Psoas muscle (tissue), 7 donors: ENCODE measurements at regions not wholly inside any gene's neighbourhood (a gene's known extent, or its start where the extent isn't known, plus 50 kb on each side); places are given as distances from the start of the nearest gene placed in this dataset.

Experiments
- ATAC-seq, 4 donors: fragments of 200-7000 bp; cut with Tn5 transposase; one replicate each; pipeline ENCODE4 v1.9.1; 2020; ENCODE audit warnings: moderate library complexity in 3 of 4, mild to moderate bottlenecking in 2 of 4
- DNase-seq, 2 donors: peaks; one replicate each; pipeline ENCODE4 v3.0.0-alpha.2; 2020
- H3K27ac ChIP-seq: fragments of 200-600 bp; one replicate; pipeline ENCODE4 v1.8.0; 2022
- H3K27me3 ChIP-seq, 3 donors: fragments of 200-600 bp in 1 of 3; one replicate each; pipeline versions ENCODE4 v1.6.1 to v1.8.0; 2013 to 2022; ENCODE audit warnings: low read length in 2 of 3, mild to moderate bottlenecking in 2 of 3, moderate library complexity in 1 of 3; ENCODE audit not compliant: insufficient read depth in 3 of 3
- H3K36me3 ChIP-seq, 2 donors: fragments of 200-600 bp in 1 of 2; one replicate each; pipeline versions ENCODE4 v1.6.1 to v1.8.0; 2013 to 2022; ENCODE audit warnings: low read depth in 1 of 2, mild to moderate bottlenecking in 1 of 2, moderate library complexity in 1 of 2; ENCODE audit not compliant: insufficient read depth in 1 of 2
- H3K4me1 ChIP-seq: fragments of 200-600 bp; one replicate; pipeline ENCODE4 v1.8.0; 2022
- H3K4me3 ChIP-seq: fragments of 200-600 bp; one replicate; pipeline ENCODE4 v1.8.0; 2022; ENCODE audit warnings: mild to moderate bottlenecking
- H3K9me3 ChIP-seq: fragments of 200-600 bp; one replicate; pipeline ENCODE4 v1.8.0; 2022
- WGBS, 3 donors: extraction: QIAGEN DNeasy Blood & Tissue Kit; methylation state at CpG; one replicate each; pipeline versions ENCODE4 v1.1.6 to v1.1.7; 2013; 5-methylcytosine and 5-hydroxymethylcytosine counted together
- intact Hi-C, 2 donors: fragments of 100-400 bp; cut with DNase I; formaldehyde crosslinking; loops; one replicate each; pipeline versions ENCODE4 v1.11.0 to v1.14.2; 2022
- TF ChIP-seq, protein P1 (sequence below): fragments of 200-600 bp; IDR thresholded peaks from one replicate; pipeline ENCODE4 v1.8.0; 2022; ENCODE audit warnings: antibody characterized with exemption
- donor health status: healthy with polysubstance abuse.
- donor health status: DM: no; HTN: no; CAD: no; lungs with moderate emphysema.
- donor health status: Bipolar disorder and iron deficiency.
- donor health status: healthy.
- donor health status: DM: yes; HTN: yes; CAD: no.
- donor health status: DM: no; HTN: no; CAD: no.
- donor health status: DM: yes; HTN: yes; CAD: no.

DNA sequence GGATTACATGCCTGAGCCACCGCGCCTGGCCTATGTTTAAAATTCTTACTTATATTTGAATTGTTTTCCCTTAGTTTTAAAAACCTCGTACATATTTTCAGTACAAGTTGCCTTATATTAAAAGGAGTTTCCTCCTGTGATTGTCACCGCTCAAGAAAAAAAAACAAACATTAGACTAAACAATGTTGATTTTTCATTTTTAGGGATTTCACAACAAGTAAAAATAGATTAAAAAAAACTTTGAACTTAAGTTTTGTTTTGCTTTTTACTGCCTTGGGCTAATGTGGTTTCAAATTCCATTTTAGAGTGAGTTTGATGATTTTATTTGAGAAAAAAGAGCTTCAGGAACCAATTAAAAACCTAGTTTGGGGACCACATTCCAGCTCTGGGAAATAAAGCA is 1196.6 kb upstream of the CDH18 start:
- Histone ChIP-seq H3K9me3 (no peaks in the 10 kb centered on the region), H3K4me1 (no peaks in the 10 kb centered on the region), H3K36me3 (no peaks in the 10 kb centered on the region), H3K4me3 (no peak overlapping the region), H3K27ac (no peak overlapping the region), H3K27me3 (no peaks in the 10 kb centered on the region)
- ATAC-seq, result no peak
- TF ChIP-seq, protein P1, sequence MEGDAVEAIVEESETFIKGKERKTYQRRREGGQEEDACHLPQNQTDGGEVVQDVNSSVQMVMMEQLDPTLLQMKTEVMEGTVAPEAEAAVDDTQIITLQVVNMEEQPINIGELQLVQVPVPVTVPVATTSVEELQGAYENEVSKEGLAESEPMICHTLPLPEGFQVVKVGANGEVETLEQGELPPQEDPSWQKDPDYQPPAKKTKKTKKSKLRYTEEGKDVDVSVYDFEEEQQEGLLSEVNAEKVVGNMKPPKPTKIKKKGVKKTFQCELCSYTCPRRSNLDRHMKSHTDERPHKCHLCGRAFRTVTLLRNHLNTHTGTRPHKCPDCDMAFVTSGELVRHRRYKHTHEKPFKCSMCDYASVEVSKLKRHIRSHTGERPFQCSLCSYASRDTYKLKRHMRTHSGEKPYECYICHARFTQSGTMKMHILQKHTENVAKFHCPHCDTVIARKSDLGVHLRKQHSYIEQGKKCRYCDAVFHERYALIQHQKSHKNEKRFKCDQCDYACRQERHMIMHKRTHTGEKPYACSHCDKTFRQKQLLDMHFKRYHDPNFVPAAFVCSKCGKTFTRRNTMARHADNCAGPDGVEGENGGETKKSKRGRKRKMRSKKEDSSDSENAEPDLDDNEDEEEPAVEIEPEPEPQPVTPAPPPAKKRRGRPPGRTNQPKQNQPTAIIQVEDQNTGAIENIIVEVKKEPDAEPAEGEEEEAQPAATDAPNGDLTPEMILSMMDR, result no peak
- WGBS, 3 donors, result 85 to 91% (median 88%) methylated on average over 4 of the region's 4 CpGs
- no peak for DNase-seq
- intact Hi-C loops, result no loop called here

DNA sequence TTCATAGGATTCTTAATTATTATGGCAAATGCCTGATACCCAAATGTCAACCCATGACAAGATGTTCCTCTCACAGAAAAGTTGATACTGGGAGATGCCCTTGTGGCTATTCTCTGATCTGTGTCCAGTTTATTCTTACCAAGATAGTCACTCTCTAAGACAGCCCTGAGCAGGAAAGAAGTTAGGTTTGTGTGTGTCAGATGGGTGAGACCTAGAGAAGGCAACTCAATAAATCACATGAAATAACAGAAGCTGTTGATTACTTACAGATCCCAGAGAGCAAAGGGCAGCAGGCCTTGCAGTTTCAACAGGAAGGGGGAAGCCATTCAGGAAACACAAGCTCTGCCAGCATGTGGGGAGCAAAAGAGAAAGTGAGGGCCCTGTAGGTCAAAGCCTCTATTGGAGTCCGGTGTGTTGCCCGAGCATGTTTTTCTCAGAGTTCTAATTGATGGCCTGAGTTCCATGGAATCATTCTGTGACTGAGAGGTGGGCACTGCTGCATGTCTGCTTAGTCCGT is 1193.7 kb upstream of the CDH18 start:
- DNase-seq (no peak), ATAC-seq (no peak)
- Histone ChIP-seq H3K9me3 (no peaks in the 10 kb centered on the region), H3K4me1 (no peaks in the 10 kb centered on the region), H3K27ac (no peak overlapping the region), H3K36me3 (no peaks in the 10 kb centered on the region), H3K4me3 (no peak overlapping the region), H3K27me3 (no peaks in the 10 kb centered on the region)
- intact Hi-C loops, result no loop called here
- 16 to 57% (median 44%) methylated on average over 3 of the region's 3 CpGs for WGBS, 3 donors
- TF ChIP-seq, protein P1, result no peak

DNA sequence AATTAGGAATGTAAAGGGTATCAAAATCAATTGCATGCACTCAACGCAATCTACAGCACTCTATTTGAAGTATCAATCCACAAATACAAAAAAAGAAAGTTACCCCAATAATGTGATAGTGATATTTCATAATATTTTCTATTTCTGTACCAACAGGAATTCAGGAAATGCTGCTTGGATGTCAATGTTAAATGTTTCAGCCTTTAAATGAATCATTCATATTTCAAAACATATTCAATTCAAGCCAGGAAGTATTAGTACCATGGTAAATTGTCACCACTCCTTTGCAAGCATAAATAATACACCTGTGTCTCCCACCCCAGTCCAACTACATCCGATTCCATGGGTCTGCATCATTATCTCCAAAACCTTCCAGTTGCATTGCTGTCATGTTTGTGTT is 1185.5 kb upstream of the CDH18 start:
- Histone ChIP-seq H3K27ac (no peak overlapping the region), H3K27me3 (no peaks in the 10 kb centered on the region), H3K9me3 (no peaks in the 10 kb centered on the region), H3K4me1 (no peaks in the 10 kb centered on the region), H3K36me3 (no peaks in the 10 kb centered on the region), H3K4me3 (no peak overlapping the region)
- TF ChIP-seq, protein P1, result no peak
- DNase-seq, result no peak
- no peak for ATAC-seq
- 72 to 82% (median 80%) methylated on average over 2 of the region's 2 CpGs for WGBS, 3 donors
- intact Hi-C loops, result no loop called here

DNA sequence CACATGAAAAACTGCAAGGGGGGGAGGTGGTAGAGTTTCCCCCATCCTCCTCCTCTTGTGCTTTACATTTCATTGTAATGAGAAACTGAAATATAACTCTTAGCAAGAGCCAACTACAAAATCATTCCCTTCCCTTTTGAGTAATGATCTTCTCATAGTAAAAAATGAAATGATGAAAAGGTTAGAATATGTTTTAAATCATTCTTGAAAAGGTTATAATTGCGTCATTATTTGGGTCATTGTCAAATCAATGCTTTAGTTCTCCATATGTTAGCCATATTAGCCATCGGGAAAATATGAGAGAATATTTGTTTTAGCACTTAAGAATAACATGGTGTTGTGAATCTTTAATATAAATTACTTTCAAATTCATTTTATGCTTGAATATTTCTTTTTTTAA is 1185.0 kb upstream of the CDH18 start:
- no peak overlapping the region for H3K4me3 ChIP-seq
- no peaks in the 10 kb centered on the region for H3K36me3 ChIP-seq
- TF ChIP-seq, protein P1, result no peak
- DNase-seq (no peak), ATAC-seq (no peak)
- H3K9me3 ChIP-seq, result no peaks in the 10 kb centered on the region
- WGBS, 3 donors, result 70 to 79% (median 75%) methylated on average over 2 of the region's 2 CpGs
- no peak overlapping the region for H3K27ac ChIP-seq
- intact Hi-C loops, result no loop called here
- no peaks in the 10 kb centered on the region for H3K4me1 ChIP-seq
- H3K27me3 ChIP-seq, result no peaks in the 10 kb centered on the region

DNA sequence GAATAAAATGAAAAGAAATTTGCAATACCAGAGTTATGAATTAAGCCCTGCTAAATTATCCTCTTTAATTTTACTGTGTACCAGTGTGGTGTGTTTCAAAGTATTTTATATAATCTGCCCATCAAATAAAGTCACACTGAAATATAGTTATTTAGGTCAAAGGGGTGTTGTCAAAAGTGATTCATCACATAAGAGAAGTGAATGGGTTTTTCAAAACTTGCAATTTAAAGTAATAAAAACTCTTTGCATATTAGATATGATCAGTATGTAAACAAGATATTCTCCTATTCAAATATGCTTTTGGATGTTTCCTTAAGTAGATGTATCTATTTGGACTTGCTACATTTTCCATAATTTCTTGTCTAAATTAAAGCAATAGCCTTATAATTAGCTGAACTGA is 1183.0 kb upstream of the CDH18 start:
- no peak overlapping the region for H3K4me3 ChIP-seq
- TF ChIP-seq, protein P1, result no peak
- no peak for ATAC-seq
- no peak overlapping the region for H3K27ac ChIP-seq
- no peaks in the 10 kb centered on the region for H3K4me1 ChIP-seq
- H3K9me3 ChIP-seq, result no peaks in the 10 kb centered on the region
- no peak for DNase-seq
- H3K36me3 ChIP-seq, result no peaks in the 10 kb centered on the region
- intact Hi-C loops, result no loop called here
- no peaks in the 10 kb centered on the region for H3K27me3 ChIP-seq
